CD8-positive, alpha-beta memory T cell (primary cell): ENCODE measurements at regions not wholly inside any gene's neighbourhood (a gene's known extent, or its start where the extent isn't known, plus 50 kb on each side); places are given as distances from the start of the nearest gene placed in this dataset.
"Not testable (repeated sequence)": the region's sequence is repeated elsewhere in the genome, so short reads cannot be mapped to it uniquely, and the experiment has no call there.

Source experiments
- CTCF ChIA-PET: fragments of 350-600 bp; sonication (Branson Sonifier 250); formaldehyde crosslinking; loops from one replicate; lab custom pipeline; 2021; ENCODE audit warnings: antibody characterized with exemption; lab: Charles Lee
- POLR2A ChIA-PET: fragments of 350-600 bp; sonication (Branson Sonifier 250); formaldehyde crosslinking; loops from one replicate; lab custom pipeline; 2021; ENCODE audit warnings: antibody characterized with exemption; lab: Charles Lee
- DNase-seq, 5 donors: peaks; one replicate each; pipeline versions ENCODE4 v3.0.0 to v3.0.0-alpha.2; 2020 to 2022; ENCODE audit warnings: mixed read lengths in 1 of 5
- H3K27ac ChIP-seq: one replicate; pipeline ENCODE4 v1.7.0; 2013; ENCODE audit warnings: low read depth, mild to moderate bottlenecking, low read length, moderate library complexity
- H3K27me3 ChIP-seq: 2 replicates; pipeline ENCODE4 v1.7.0; 2013; ENCODE audit warnings: low read length, mild to moderate bottlenecking; ENCODE audit not compliant: insufficient read depth, poor library complexity, severe bottlenecking
- H3K36me3 ChIP-seq: 2 replicates; pipeline ENCODE4 v1.7.0; 2013; ENCODE audit warnings: mild to moderate bottlenecking, low read length, moderate library complexity; ENCODE audit not compliant: insufficient read depth
- H3K4me1 ChIP-seq: 2 replicates; pipeline ENCODE4 v1.7.0; 2013; ENCODE audit warnings: mild to moderate bottlenecking, low read length, moderate library complexity; ENCODE audit not compliant: insufficient read depth
- H3K4me3 ChIP-seq: 2 replicates; pipeline ENCODE4 v1.7.0; 2013; ENCODE audit warnings: mild to moderate bottlenecking, low read length
- H3K9me3 ChIP-seq: 2 replicates; pipeline ENCODE4 v1.7.0; 2013; ENCODE audit warnings: mild to moderate bottlenecking, low read length
- H3K27ac Mint-ChIP-seq, 8 donors: one replicate each; pipeline ENCODE4 v1.8.0; 2020 to 2021; ENCODE audit warnings: mixed read lengths in 8 of 8, mild to moderate bottlenecking in 6 of 8, inconsistent platforms in 3 of 8, moderate library complexity in 3 of 8
- H3K27me3 Mint-ChIP-seq, 2 donors: one replicate each; pipeline ENCODE4 v1.8.0; 2020 to 2021; ENCODE audit warnings: mixed read lengths in 2 of 2, mild to moderate bottlenecking in 1 of 2, moderate library complexity in 1 of 2
- H3K36me3 Mint-ChIP-seq, 3 donors: one replicate each; pipeline ENCODE4 v1.8.0; 2020 to 2021; ENCODE audit warnings: mixed read lengths in 3 of 3, inconsistent platforms in 1 of 3, mild to moderate bottlenecking in 1 of 3
- H3K4me1 Mint-ChIP-seq, 3 donors: one replicate each; pipeline ENCODE4 v1.8.0; 2020 to 2021; ENCODE audit warnings: mixed read lengths in 3 of 3, inconsistent platforms in 1 of 3, mild to moderate bottlenecking in 1 of 3
- H3K4me3 Mint-ChIP-seq, 7 donors: one replicate each; pipeline ENCODE4 v1.8.0; 2020 to 2021; ENCODE audit warnings: mixed read lengths in 7 of 7, mild to moderate bottlenecking in 6 of 7, moderate library complexity in 4 of 7, inconsistent platforms in 2 of 7
- H3K9me3 Mint-ChIP-seq, 5 donors: one replicate each; pipeline ENCODE4 v1.8.0; 2020 to 2022; ENCODE audit warnings: mixed read lengths in 5 of 5, mild to moderate bottlenecking in 3 of 5, moderate library complexity in 2 of 5, inconsistent platforms in 1 of 5

GRCh38 chr17:6927290-6928126 lies 68.3 kb upstream of the ALOX12 start:
- CTCF ChIA-PET = interaction anchor here (1.6 kb wide), 1 partner anchor 77 kb away, joined by 5 read pairs; no protein-coding TSS in a partner anchor
- Mint-ChIP-seq H3K36me3 (peaks cover 2 to 9% (median 5%) of the 10 kb centered on the region in 3 donors), H3K27ac (no peak overlapping the region), H3K27me3 (no peaks in the 10 kb centered on the region), H3K4me3 (no peak overlapping the region), H3K9me3 (no peaks in the 10 kb centered on the region), H3K4me1 (peaks cover 3 to 13% (median 6%) of the 10 kb centered on the region in 3 donors)
- H3K9me3 ChIP-seq = no peaks in the 10 kb centered on the region
- no peaks in the 10 kb centered on the region for H3K27me3 ChIP-seq
- no peak overlapping the region for H3K4me3 ChIP-seq
- no peak for DNase-seq
- H3K36me3 ChIP-seq = no peaks in the 10 kb centered on the region
- POLR2A ChIA-PET = no interaction called here
- peaks cover 18% of the 10 kb centered on the region for H3K4me1 ChIP-seq
- H3K27ac ChIP-seq = no peak overlapping the region

GRCh38 chr17:6928193-6928592 lies 67.7 kb upstream of the ALOX12 start:
- H3K36me3 ChIP-seq = no peaks in the 10 kb centered on the region
- H3K9me3 ChIP-seq = no peaks in the 10 kb centered on the region
- Mint-ChIP-seq H3K27me3 (no peaks in the 10 kb centered on the region), H3K4me3 (no peak overlapping the region), H3K36me3 (peaks cover 2 to 11% (median 5%) of the 10 kb centered on the region in 3 donors), H3K27ac (no peak overlapping the region), H3K4me1 (peaks cover 3 to 13% (median 6%) of the 10 kb centered on the region in 3 donors), H3K9me3 (no peaks in the 10 kb centered on the region)
- no peak for DNase-seq
- H3K27ac ChIP-seq = no peak overlapping the region
- CTCF ChIA-PET = interaction anchor here (1.6 kb wide), 1 partner anchor 76 kb away, joined by 5 read pairs; no protein-coding TSS in a partner anchor
- H3K4me3 ChIP-seq = no peak overlapping the region
- peaks cover 16% of the 10 kb centered on the region for H3K4me1 ChIP-seq
- POLR2A ChIA-PET = no interaction called here
- H3K27me3 ChIP-seq = no peaks in the 10 kb centered on the region

GRCh38 chr17:6930749-6931148 lies 65.1 kb upstream of the ALOX12 start:
- H3K27me3 Mint-ChIP-seq = no peaks in the 10 kb centered on the region
- no peaks in the 10 kb centered on the region for H3K4me1 Mint-ChIP-seq
- H3K9me3 ChIP-seq = no peaks in the 10 kb centered on the region
- no peak overlapping the region for H3K27ac ChIP-seq
- DNase-seq = no peak
- H3K27ac Mint-ChIP-seq = no peak overlapping the region
- ChIA-PET POLR2A (no interaction called here), CTCF (no interaction called here)
- no peak overlapping the region for H3K4me3 ChIP-seq
- H3K36me3 Mint-ChIP-seq = peaks cover 0 to 13% (median 5%) of the 10 kb centered on the region in 3 donors
- no peaks in the 10 kb centered on the region for H3K4me1 ChIP-seq
- H3K4me3 Mint-ChIP-seq = no peak overlapping the region
- H3K36me3 ChIP-seq = no peaks in the 10 kb centered on the region
- peaks cover 0 to 2% (median 0%) of the 10 kb centered on the region in 5 donors for H3K9me3 Mint-ChIP-seq
- no peaks in the 10 kb centered on the region for H3K27me3 ChIP-seq

- H3K9me3 ChIP-seq, POLR2A ChIA-PET, H3K36me3 ChIP-seq, H3K27me3 Mint-ChIP-seq, H3K4me3 Mint-ChIP-seq, H3K4me1 ChIP-seq, H3K9me3 Mint-ChIP-seq, H3K27me3 ChIP-seq, H3K4me3 ChIP-seq, H3K27ac Mint-ChIP-seq, H3K27ac ChIP-seq, DNase-seq: not testable (repeated sequence)
- CTCF ChIA-PET = interaction anchor here (1.2 kb wide), 1 partner anchor 24 kb away, joined by 3 read pairs; no protein-coding TSS in a partner anchor
- Mint-ChIP-seq H3K36me3 (peaks cover 0 to 19% (median 3%) of the 10 kb centered on the region in 3 donors), H3K4me1 (peaks cover 5 to 16% (median 15%) of the 10 kb centered on the region in 3 donors)
These were observed 61.3 kb upstream of the ALOX12 start for GRCh38 chr17:6934544-6934943.

GRCh38 chr17:6936370-6937028 lies 59.4 kb upstream of the ALOX12 start:
- Histone ChIP-seq H3K36me3 (no peaks in the 10 kb centered on the region), H3K4me1 (no peaks in the 10 kb centered on the region), H3K27me3 (no peaks in the 10 kb centered on the region), H3K27ac (peak overlapping the region; percentile 66), H3K9me3 (no peaks in the 10 kb centered on the region), H3K4me3 (peak overlapping the region; percentile 13)
- Mint-ChIP-seq H3K27me3 (no peaks in the 10 kb centered on the region), H3K36me3 (peaks cover 0 to 19% (median 3%) of the 10 kb centered on the region in 3 donors), H3K4me1 (peaks cover 12 to 26% (median 24%) of the 10 kb centered on the region in 3 donors), H3K4me3 (peak overlapping the region; percentile 46 to 81 (median 57)), H3K9me3 (peaks cover 0 to 2% (median 0%) of the 10 kb centered on the region in 5 donors), H3K27ac (peak overlapping the region in 7 of 8 donors; percentile 0 to 84 (median 32))
- ChIA-PET POLR2A (no interaction called here), CTCF (interaction anchor here (1.1 kb wide), 1 partner anchor 68 kb away, joined by 3 read pairs; no protein-coding TSS in a partner anchor)
- DNase-seq = peak in 3 of 5 donors; percentile 26 to 60 (median 33)

GRCh38 chr17:6938637-6939036 lies 57.2 kb upstream of the ALOX12 start:
- peaks cover 0 to 15% (median 3%) of the 10 kb centered on the region in 3 donors for H3K36me3 Mint-ChIP-seq
- H3K4me1 Mint-ChIP-seq = peaks cover 12 to 26% (median 24%) of the 10 kb centered on the region in 3 donors
- no peak overlapping the region for H3K27ac ChIP-seq
- H3K4me1 ChIP-seq = no peaks in the 10 kb centered on the region
- peaks cover 0 to 2% (median 0%) of the 10 kb centered on the region in 5 donors for H3K9me3 Mint-ChIP-seq
- no peaks in the 10 kb centered on the region for H3K36me3 ChIP-seq
- no peaks in the 10 kb centered on the region for H3K9me3 ChIP-seq
- H3K4me3 ChIP-seq = no peak overlapping the region
- H3K27me3 ChIP-seq = no peaks in the 10 kb centered on the region
- no peaks in the 10 kb centered on the region for H3K27me3 Mint-ChIP-seq
- POLR2A ChIA-PET = no interaction called here
- peak overlapping the region in 1 of 8 donors; percentile 47 for H3K27ac Mint-ChIP-seq
- DNase-seq = no peak
- peak overlapping the region in 2 of 7 donors; percentile 20 to 23 for H3K4me3 Mint-ChIP-seq
- CTCF ChIA-PET = interaction anchor here (1.1 to 2.0 kb wide), 2 partner anchors 24 to 66 kb away, joined by 5 read pairs; no protein-coding TSS in a partner anchor

GRCh38 chr17:6940186-6940649 lies 55.6 kb upstream of the ALOX12 start:
- Mint-ChIP-seq H3K36me3 (peaks cover 0 to 7% (median 0%) of the 10 kb centered on the region in 3 donors), H3K9me3 (peaks cover 0 to 2% (median 0%) of the 10 kb centered on the region in 5 donors), H3K4me3 (peak overlapping the region; percentile 31 to 73 (median 64)), H3K27ac (peak overlapping the region in 1 of 8 donors; percentile 70), H3K27me3 (no peaks in the 10 kb centered on the region), H3K4me1 (peaks cover 12 to 26% (median 24%) of the 10 kb centered on the region in 3 donors)
- ChIA-PET POLR2A (no interaction called here), CTCF (interaction anchor here (0.8 to 2.0 kb wide), 2 partner anchors 26 to 64 kb away, joined by 3 to 5 read pairs; no protein-coding TSS in a partner anchor)
- Histone ChIP-seq H3K4me3 (peak overlapping the region; percentile 25), H3K27ac (peak overlapping the region; percentile 35), H3K36me3 (no peaks in the 10 kb centered on the region), H3K27me3 (no peaks in the 10 kb centered on the region), H3K9me3 (no peaks in the 10 kb centered on the region), H3K4me1 (no peaks in the 10 kb centered on the region)
- peak in 1 of 5 donors; percentile 41 for DNase-seq
